Right lobe of liver (tissue), 4 donors: ENCODE measurements at regions not wholly inside any gene's neighbourhood (a gene's known extent, or its start where the extent isn't known, plus 50 kb on each side); places are given as distances from the start of the nearest gene placed in this dataset.

Experiments used
- CTCF ChIP-seq, 4 donors: fragments of 200-600 bp in 3 of 4; fragments of 450-650 bp in 1 of 4; IDR thresholded peaks; one replicate each; pipeline versions ENCODE4 v1.5.1 to v1.8.0; 2016 to 2022; ENCODE audit warnings: antibody characterized with exemption in 4 of 4, mild to moderate bottlenecking in 2 of 4
- POLR2A ChIP-seq: fragments of 450-650 bp; IDR thresholded peaks from one replicate; pipeline ENCODE4 v1.6.1; 2017; ENCODE audit warnings: antibody characterized with exemption, mild to moderate bottlenecking
- donor health status: DM: no; HTN: no; CAD: no.
- donor health status: DM: no; HTN: no; CAD: no.
- donor health status: DM: no; HTN: yes; CAD: no.

GRCh38 chr1:208357644-208358507 lies 113.7 kb upstream of the PLXNA2 start:
- no peak for TF ChIP-seq CTCF (IDR thresholded peaks at IDR 0.05)
- no peak for TF ChIP-seq POLR2A
